ENCODE measurements at regions not wholly inside any gene's neighbourhood (a gene's known extent, or its start where the extent isn't known, plus 50 kb on each side); places are given as distances from the start of the nearest gene placed in this dataset.
A peak's percentile ranks its signal among the peaks of the same experiment; 100 is the strongest.

DNA sequence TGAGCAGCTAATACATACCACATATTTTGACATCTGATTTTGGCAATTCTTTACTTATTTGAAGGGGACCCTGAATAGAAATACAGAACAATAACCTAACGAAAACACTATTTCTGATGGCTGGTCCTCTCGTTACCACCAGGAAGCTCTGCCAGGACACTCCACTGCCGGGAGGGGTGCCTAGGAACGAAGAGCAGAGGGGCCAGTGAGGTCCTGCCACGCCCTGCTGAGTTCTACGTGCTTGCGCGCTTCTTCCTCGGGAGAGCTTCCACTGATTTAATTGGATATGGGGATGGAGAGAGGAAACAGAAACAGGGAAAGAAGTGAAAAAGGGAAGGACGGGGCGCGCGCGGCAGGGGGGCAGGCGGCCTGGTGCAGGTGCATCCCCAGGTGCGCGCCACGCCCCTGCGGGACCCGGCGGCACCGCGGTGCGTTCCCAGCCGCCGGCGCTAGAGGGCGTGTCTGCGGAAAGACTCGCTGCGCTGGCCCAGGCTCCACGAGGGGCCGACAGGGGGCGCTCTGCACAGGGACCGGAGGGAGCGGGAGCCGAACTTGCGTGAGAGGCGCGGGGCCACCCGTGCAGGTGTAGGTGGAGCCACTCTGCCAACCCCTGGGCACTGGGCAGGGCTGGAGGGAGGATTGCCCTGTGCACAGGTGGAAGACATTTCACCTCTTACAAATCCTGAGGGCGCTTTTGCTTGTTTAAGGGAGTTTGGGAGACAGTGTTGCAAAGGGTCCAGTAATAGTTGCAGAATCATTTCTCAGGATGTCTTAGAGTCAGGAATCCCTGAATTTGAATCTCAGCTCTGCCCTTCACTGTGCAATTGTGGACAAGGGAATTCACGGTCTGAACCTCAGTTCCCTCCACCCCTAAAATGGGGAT lies 986.3 kb upstream of the TMEM132C start:
- intact Hi-C loops (cut with DNase I; ENCODE audit: low total_unique reads): no loop called here
- DNase-seq: peak; percentile 84

DNA sequence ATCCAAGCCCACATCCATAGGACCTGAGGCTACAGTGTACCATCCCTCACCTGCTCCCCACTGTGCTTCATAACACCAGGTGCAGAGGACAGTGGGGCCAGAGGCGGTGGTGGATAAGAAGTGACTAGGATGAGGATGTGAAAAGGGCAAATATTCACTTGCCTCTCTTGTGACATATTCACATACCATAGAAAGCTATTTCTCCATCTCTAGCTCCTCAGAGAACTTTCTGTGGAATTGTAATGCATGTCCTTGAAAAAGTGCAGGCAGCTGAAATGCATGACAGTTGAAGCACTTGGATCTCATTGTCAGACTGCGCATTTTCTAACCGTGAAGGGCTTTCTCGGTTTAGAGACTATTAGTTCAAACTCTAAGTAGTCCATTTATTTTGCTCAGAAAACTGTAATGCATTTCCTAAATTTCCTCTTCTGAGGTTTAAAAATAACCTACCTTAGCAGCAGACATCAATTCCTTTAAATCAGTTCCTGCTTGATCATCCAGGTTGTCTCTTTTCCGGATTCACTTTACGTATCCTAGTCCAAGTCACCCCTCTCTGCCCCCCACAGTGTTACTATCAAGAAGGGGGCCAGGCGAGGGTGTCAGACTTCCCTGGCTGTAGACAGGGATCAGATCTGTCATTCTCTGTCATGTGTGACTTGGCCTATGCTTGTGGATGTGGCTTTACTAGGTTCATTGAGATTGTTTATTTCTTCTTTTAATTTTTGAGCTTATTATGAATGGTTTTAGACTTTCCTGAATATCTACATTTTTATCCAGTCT lies 984.0 kb upstream of the TMEM132C start:
- no peak for DNase-seq
- H3K27me3 ChIP-seq (replicated peaks in 1 of 7): peaks cover 0 to 26% (median 0%) of the 10 kb centered on the region in 7 donors
- no peaks in the 10 kb centered on the region for H3K36me3 ChIP-seq
- no peaks in the 10 kb centered on the region for H3K9me3 ChIP-seq
- peaks cover 0 to 6% (median 0%) of the 10 kb centered on the region in 6 donors for H3K4me1 ChIP-seq
- intact Hi-C loops (cut with DNase I; ENCODE audit: low total_unique reads): no loop called here
- TF ChIP-seq POLR2A (IDR thresholded peaks at IDR 0.05): no peak
- TF ChIP-seq, protein P1, sequence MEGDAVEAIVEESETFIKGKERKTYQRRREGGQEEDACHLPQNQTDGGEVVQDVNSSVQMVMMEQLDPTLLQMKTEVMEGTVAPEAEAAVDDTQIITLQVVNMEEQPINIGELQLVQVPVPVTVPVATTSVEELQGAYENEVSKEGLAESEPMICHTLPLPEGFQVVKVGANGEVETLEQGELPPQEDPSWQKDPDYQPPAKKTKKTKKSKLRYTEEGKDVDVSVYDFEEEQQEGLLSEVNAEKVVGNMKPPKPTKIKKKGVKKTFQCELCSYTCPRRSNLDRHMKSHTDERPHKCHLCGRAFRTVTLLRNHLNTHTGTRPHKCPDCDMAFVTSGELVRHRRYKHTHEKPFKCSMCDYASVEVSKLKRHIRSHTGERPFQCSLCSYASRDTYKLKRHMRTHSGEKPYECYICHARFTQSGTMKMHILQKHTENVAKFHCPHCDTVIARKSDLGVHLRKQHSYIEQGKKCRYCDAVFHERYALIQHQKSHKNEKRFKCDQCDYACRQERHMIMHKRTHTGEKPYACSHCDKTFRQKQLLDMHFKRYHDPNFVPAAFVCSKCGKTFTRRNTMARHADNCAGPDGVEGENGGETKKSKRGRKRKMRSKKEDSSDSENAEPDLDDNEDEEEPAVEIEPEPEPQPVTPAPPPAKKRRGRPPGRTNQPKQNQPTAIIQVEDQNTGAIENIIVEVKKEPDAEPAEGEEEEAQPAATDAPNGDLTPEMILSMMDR (IDR thresholded peaks at IDR 0.05 in 8 of 11, conservative IDR thresholded peaks at IDR 0.05 in 3 of 11): no peak
- TF ChIP-seq POLR2AphosphoS5 (IDR thresholded peaks at IDR 0.05): no peak
- WGBS, 5 donors: 77 to 87% (median 82%) methylated on average over 7 of the region's 7 CpGs
- H3K4me3 ChIP-seq: no peak overlapping the region
- no peak overlapping the region for H3K27ac ChIP-seq

More for the DNA sequence above, 986.3 kb upstream of the TMEM132C start:
- Histone ChIP-seq H3K27me3 (replicated peaks in 1 of 7) (peaks cover 0 to 34% (median 0%) of the 10 kb centered on the region in 7 donors), H3K36me3 (no peaks in the 10 kb centered on the region), H3K9me3 (no peaks in the 10 kb centered on the region), H3K4me1 (peaks cover 0 to 6% (median 0%) of the 10 kb centered on the region in 6 donors), H3K4me3 (no peak overlapping the region), H3K27ac (no peak overlapping the region)
- WGBS, 5 donors: 18 to 21% (median 18%) methylated on average over 43 of the region's 43 CpGs
- TF ChIP-seq POLR2AphosphoS5 (IDR thresholded peaks at IDR 0.05) (peak in 1 of 3 donors; percentile 30), POLR2A (IDR thresholded peaks at IDR 0.05) (no peak)
- TF ChIP-seq, protein P1 (IDR thresholded peaks at IDR 0.05 in 8 of 11, conservative IDR thresholded peaks at IDR 0.05 in 3 of 11): peak; percentile 48 to 95 (median 87)

DNA sequence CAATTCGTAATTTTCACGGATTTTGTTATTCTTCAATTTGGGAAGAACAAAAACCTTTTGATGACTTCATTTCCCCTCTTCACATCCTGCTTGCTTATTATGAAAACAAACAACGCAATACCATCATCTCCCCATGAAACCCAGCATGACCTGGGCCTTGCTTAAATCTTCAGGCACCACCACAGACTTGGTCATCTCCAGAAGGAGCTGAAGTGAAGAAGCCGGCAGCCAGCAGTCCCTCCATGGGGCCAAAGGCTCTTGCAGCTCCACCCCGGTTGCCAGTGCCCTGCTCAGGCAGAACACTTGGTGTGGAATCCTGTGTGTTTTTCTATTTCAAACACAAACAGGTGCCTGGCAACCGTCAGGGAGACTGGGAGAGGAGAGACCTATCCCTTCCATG lies 982.9 kb upstream of the TMEM132C start:
- no peak overlapping the region for H3K4me3 ChIP-seq
- 65 to 78% (median 71%) methylated on average over 6 of the region's 6 CpGs for WGBS, 5 donors
- no peaks in the 10 kb centered on the region for H3K36me3 ChIP-seq
- H3K4me1 ChIP-seq: peaks cover 0 to 6% (median 0%) of the 10 kb centered on the region in 6 donors
- H3K27ac ChIP-seq: no peak overlapping the region
- DNase-seq: no peak
- intact Hi-C loops (cut with DNase I; ENCODE audit: low total_unique reads): no loop called here
- H3K27me3 ChIP-seq (replicated peaks in 1 of 7): peaks cover 0 to 19% (median 0%) of the 10 kb centered on the region in 7 donors
- H3K9me3 ChIP-seq: no peaks in the 10 kb centered on the region
- TF ChIP-seq, protein P1 (IDR thresholded peaks at IDR 0.05 in 8 of 11, conservative IDR thresholded peaks at IDR 0.05 in 3 of 11): no peak
- TF ChIP-seq POLR2A (IDR thresholded peaks at IDR 0.05) (no peak), POLR2AphosphoS5 (IDR thresholded peaks at IDR 0.05) (no peak)
